Activated CD4-positive, alpha-beta T cell treated with anti-CD3 and anti-CD28 coated beads for 36 hours (primary cell): ENCODE measurements at regions not wholly inside any gene's neighbourhood (a gene's known extent, or its start where the extent isn't known, plus 50 kb on each side); places are given as distances from the start of the nearest gene placed in this dataset.
"Not testable (repeated sequence)": the region's sequence is repeated elsewhere in the genome, so short reads cannot be mapped to it uniquely, and the experiment has no call there.

Experiments
- ATAC-seq: fragments of 200-7000 bp; cut with Tn5 transposase; one replicate; pipeline ENCODE4 v1.10.0; 2021; ENCODE audit warnings: mild to moderate bottlenecking, moderate library complexity
- CTCF ChIA-PET: fragments of 350-600 bp; sonication (Branson Sonifier 250); formaldehyde crosslinking; loops from one replicate; lab custom pipeline; 2021; ENCODE audit warnings: antibody characterized with exemption; lab: Charles Lee
- POLR2A ChIA-PET: fragments of 350-600 bp; sonication (Branson Sonifier 250); formaldehyde crosslinking; loops from one replicate; lab custom pipeline; 2021; ENCODE audit warnings: antibody characterized with exemption, inconsistent platforms; lab: Charles Lee
- DNase-seq: peaks from one replicate; pipeline ENCODE4 v3.0.0-alpha.2; 2020
- H3K27ac Mint-ChIP-seq: one replicate; pipeline ENCODE4 v1.8.0; 2021; ENCODE audit warnings: mixed read lengths
- H3K27me3 Mint-ChIP-seq: one replicate; pipeline ENCODE4 v1.8.0; 2021; ENCODE audit warnings: mixed read lengths
- H3K36me3 Mint-ChIP-seq: one replicate; pipeline ENCODE4 v1.8.0; 2021; ENCODE audit warnings: low read depth, mixed read lengths
- H3K4me1 Mint-ChIP-seq: one replicate; pipeline ENCODE4 v1.8.0; 2021; ENCODE audit warnings: mixed read lengths
- H3K4me3 Mint-ChIP-seq: one replicate; pipeline ENCODE4 v1.8.0; 2021; ENCODE audit warnings: mild to moderate bottlenecking, moderate library complexity, mixed read lengths
- H3K9me3 Mint-ChIP-seq: one replicate; pipeline ENCODE4 v1.8.0; 2021; ENCODE audit warnings: low read depth, mixed read lengths
- intact Hi-C, 2 experiments: fragments of 100-400 bp; cut with DNase I in 1 of 2; cut with micrococcal nuclease in 1 of 2; formaldehyde crosslinking; loops; one replicate each; pipeline versions ENCODE4 v1.14.2 to v1.15.1; 2022 to 2024; cut with DNase I, micrococcal nuclease

DNA sequence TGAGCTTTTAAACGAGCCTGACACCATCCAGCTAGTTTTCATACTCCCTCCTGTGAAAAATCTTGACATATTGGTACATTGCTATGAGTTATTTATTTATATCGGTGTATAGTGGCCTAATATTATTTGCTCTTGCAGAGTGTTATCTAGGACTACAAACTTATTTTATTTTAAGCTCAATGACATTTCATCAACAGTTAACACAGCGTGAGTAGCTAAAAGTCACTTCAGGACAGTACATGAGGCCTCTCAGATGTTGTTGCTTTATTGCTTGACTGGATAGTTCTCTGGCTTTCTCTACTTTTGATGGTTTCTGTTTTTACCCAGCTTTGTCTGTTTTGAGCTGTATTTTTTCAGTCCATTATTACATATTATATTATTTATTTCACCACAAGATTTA, 172.9 kb upstream of the KLF7 start:
- Mint-ChIP-seq H3K4me1 (peaks cover 43% of the 10 kb centered on the region), H3K36me3 (no peaks in the 10 kb centered on the region), H3K4me3 (no peak overlapping the region), H3K27ac (peak overlapping the region; percentile 79), H3K9me3 (no peaks in the 10 kb centered on the region), H3K27me3 (no peaks in the 10 kb centered on the region)
- POLR2A ChIA-PET: interaction anchor here (0.7 kb wide), 1 partner anchor 172 kb away, joined by 3 read pairs; no protein-coding TSS in a partner anchor
- intact Hi-C loops: loop anchor here in 1 of 2 experiments (5.0 kb wide), 1 partner anchor 111 kb away; no protein-coding TSS in a partner anchor
- DNase-seq: no peak
- CTCF ChIA-PET: interaction anchor here (0.6 to 1.4 kb wide), 6 partner anchors 11 to 641 kb away, joined by 3 to 5 read pairs (median 3); no protein-coding TSS in a partner anchor
- ATAC-seq: no peak

GRCh38 chr2:207341112-207341750, 175.5 kb upstream of the KLF7 start:
- ChIA-PET POLR2A (no interaction called here), CTCF (interaction anchor here (0.5 to 1.7 kb wide), 2 partner anchors 8 to 357 kb away, joined by 3 to 5 read pairs; no protein-coding TSS in a partner anchor)
- DNase-seq: no peak
- Mint-ChIP-seq H3K4me3 (no peak overlapping the region), H3K9me3 (no peaks in the 10 kb centered on the region), H3K4me1 (peaks cover 23% of the 10 kb centered on the region), H3K36me3 (no peaks in the 10 kb centered on the region), H3K27ac (no peak overlapping the region), H3K27me3 (no peaks in the 10 kb centered on the region)
- no peak for ATAC-seq
- intact Hi-C loops: no loop called here

GRCh38 chr2:207341804-207342203, 176.1 kb upstream of the KLF7 start:
- CTCF ChIA-PET: interaction anchor here (0.5 to 1.7 kb wide), 2 partner anchors 9 to 357 kb away, joined by 3 to 5 read pairs; no protein-coding TSS in a partner anchor

DNA sequence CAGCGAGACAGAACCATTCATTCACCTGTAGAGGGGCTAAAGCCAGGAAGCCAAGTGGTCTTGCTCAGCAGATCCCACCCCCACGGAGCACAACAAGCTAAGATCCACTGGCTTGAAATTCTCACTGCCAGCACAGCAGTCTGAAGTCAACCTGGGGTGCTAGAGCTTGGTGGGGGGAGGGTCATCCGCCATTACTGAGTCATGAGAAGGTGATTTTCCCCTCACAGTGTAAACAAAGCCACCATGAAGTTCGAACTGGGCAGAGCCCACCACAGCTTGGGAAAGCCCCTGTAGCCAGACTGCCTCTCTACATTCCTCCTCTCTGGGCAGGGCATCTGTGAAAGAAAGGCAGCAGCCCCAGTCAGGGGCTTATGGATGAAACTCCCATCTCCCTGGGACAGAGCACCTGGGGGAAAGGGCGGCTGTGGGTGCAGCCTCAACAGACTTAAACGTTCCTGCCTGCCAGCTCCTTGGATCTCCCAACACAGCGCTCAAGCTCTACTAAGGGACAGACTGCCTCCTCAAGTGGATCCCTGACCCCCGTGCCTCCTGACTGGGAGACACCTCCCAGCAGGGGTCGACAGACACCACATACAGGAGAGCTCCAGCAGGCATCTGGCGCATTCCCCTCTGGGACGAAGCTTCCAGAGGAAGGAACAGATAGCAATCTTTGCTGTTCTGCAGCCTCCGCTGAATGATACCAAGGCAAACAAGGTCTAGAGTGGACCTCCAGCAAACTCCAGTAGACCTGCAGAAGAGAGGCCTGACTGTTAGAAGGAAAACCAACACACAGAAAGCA, 179.0 kb upstream of the KLF7 start:
- peak; percentile 24 for DNase-seq
- POLR2A ChIA-PET, ATAC-seq: not testable (repeated sequence)

More at GRCh38 chr2:207341804-207342203, 176.1 kb upstream of the KLF7 start:
- H3K27me3 Mint-ChIP-seq: no peaks in the 10 kb centered on the region
- H3K36me3 Mint-ChIP-seq: no peaks in the 10 kb centered on the region
- no peak overlapping the region for H3K27ac Mint-ChIP-seq
- POLR2A ChIA-PET: no interaction called here
- H3K9me3 Mint-ChIP-seq: no peaks in the 10 kb centered on the region
- intact Hi-C loops: no loop called here
- DNase-seq (no peak), ATAC-seq (no peak)
- peaks cover 19% of the 10 kb centered on the region for H3K4me1 Mint-ChIP-seq
- no peak overlapping the region for H3K4me3 Mint-ChIP-seq

GRCh38 chr2:207351171-207351570, 178.6 kb upstream of the CREB1 start:
- CTCF ChIA-PET: no interaction called here

More for the DNA sequence above, 179.0 kb upstream of the KLF7 start:
- intact Hi-C loops, H3K27me3 Mint-ChIP-seq, H3K4me1 Mint-ChIP-seq, H3K9me3 Mint-ChIP-seq, H3K27ac Mint-ChIP-seq, H3K4me3 Mint-ChIP-seq, H3K36me3 Mint-ChIP-seq: not testable (repeated sequence)
- CTCF ChIA-PET: interaction anchor here (0.6 to 1.5 kb wide), 2 partner anchors 59 to 188 kb away, joined by 3 read pairs; no protein-coding TSS in a partner anchor

GRCh38 chr2:207352978-207353671, 176.6 kb upstream of the CREB1 start:
- peak; percentile 74 for ATAC-seq
- no peaks in the 10 kb centered on the region for H3K36me3 Mint-ChIP-seq
- peaks cover 8% of the 10 kb centered on the region for H3K4me1 Mint-ChIP-seq
- no peak overlapping the region for H3K4me3 Mint-ChIP-seq
- ChIA-PET CTCF (interaction anchor here (0.7 to 1.0 kb wide), 3 partner anchors 14 to 65 kb away, joined by 3 to 4 read pairs (median 3); no protein-coding TSS in a partner anchor), POLR2A (no interaction called here)
- no peak overlapping the region for H3K27ac Mint-ChIP-seq
- intact Hi-C loops: loop anchor here in 1 of 2 experiments (10.0 kb wide), 1 partner anchor 368 kb away; no protein-coding TSS in a partner anchor
- DNase-seq: peak; percentile 46
- H3K9me3 Mint-ChIP-seq: no peaks in the 10 kb centered on the region
- H3K27me3 Mint-ChIP-seq: peaks cover 2% of the 10 kb centered on the region

More at GRCh38 chr2:207351171-207351570, 178.6 kb upstream of the CREB1 start:
- intact Hi-C loops: loop anchor here in 1 of 2 experiments (10.0 kb wide), 1 partner anchor 366 kb away; no protein-coding TSS in a partner anchor
- POLR2A ChIA-PET: no interaction called here
- DNase-seq: no peak
- H3K4me1 Mint-ChIP-seq: peaks cover 8% of the 10 kb centered on the region
- H3K27ac Mint-ChIP-seq: no peak overlapping the region
- peaks cover 2% of the 10 kb centered on the region for H3K36me3 Mint-ChIP-seq
- H3K9me3 Mint-ChIP-seq: peaks cover 6% of the 10 kb centered on the region
- no peak for ATAC-seq
- H3K27me3 Mint-ChIP-seq: peaks cover 2% of the 10 kb centered on the region
- H3K4me3 Mint-ChIP-seq: no peak overlapping the region

- CTCF ChIA-PET: interaction anchor here (0.7 to 1.0 kb wide), 4 partner anchors 13 to 66 kb away, joined by 3 to 4 read pairs (median 3); no protein-coding TSS in a partner anchor
- DNase-seq: no peak
- no peaks in the 10 kb centered on the region for H3K9me3 Mint-ChIP-seq
- POLR2A ChIA-PET: no interaction called here
- peaks cover 8% of the 10 kb centered on the region for H3K4me1 Mint-ChIP-seq
- H3K4me3 Mint-ChIP-seq: no peak overlapping the region
- intact Hi-C loops: loop anchor here in 1 of 2 experiments (10.0 kb wide), 1 partner anchor 369 kb away; no protein-coding TSS in a partner anchor
- H3K36me3 Mint-ChIP-seq: no peaks in the 10 kb centered on the region
- H3K27ac Mint-ChIP-seq: no peak overlapping the region
- peaks cover 2% of the 10 kb centered on the region for H3K27me3 Mint-ChIP-seq
- ATAC-seq: no peak
Measured at GRCh38 chr2:207353836-207354235, 175.9 kb upstream of the CREB1 start.

DNA sequence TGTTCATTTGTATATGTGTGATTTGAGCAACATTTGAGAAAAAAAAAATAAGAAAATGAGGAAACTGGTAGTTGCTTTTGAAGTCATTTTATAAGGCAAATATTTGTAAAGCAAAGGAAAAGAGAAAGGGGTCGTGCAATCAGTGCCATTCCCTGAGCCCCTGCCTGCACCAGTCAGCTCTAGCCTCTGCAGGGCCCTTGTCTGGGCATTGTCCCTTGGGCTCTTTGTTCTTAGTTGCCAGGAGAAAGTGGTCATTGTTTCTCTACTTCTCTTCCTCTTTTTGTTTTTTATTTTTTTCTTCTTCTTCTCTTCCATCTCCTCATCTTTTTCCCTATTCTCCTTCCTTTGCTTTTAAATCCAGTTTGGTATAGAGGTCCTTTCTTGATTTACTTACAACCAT, 175.3 kb upstream of the CREB1 start:
- CTCF ChIA-PET: interaction anchor here (0.7 to 1.0 kb wide), 2 partner anchors 12 to 41 kb away, joined by 3 to 4 read pairs; no protein-coding TSS in a partner anchor
- intact Hi-C loops: loop anchor here in 1 of 2 experiments (10.0 kb wide), 1 partner anchor 370 kb away; no protein-coding TSS in a partner anchor
- no peaks in the 10 kb centered on the region for H3K36me3 Mint-ChIP-seq

DNA sequence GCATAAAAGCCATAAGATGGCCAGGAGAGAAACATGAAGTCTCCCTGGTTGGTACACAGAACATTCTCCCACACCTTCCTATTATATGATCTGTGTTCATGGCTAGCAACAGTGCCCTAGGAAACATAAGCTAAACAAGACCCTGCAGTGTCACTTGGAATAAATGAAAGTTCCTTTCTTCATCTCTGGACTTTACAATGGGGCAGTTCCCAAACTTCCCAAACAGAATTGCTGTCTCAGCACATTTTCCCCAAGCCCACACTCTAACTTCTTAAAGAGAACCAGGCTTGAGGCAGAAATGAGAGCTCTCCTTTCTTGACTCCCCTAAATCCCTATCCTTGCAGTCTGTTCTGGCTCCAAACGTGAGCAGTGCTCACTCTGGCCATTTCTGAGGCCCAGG, 173.2 kb upstream of the CREB1 start:
- POLR2A ChIA-PET: no interaction called here
- Mint-ChIP-seq H3K4me3 (no peak overlapping the region), H3K9me3 (no peaks in the 10 kb centered on the region), H3K27me3 (peaks cover 2% of the 10 kb centered on the region), H3K4me1 (peaks cover 8% of the 10 kb centered on the region), H3K36me3 (no peaks in the 10 kb centered on the region), H3K27ac (no peak overlapping the region)
- intact Hi-C loops: loop anchor here in 1 of 2 experiments (10.0 kb wide), 1 partner anchor 372 kb away; no protein-coding TSS in a partner anchor
- CTCF ChIA-PET: no interaction called here
- ATAC-seq: no peak
- DNase-seq: no peak

More for the DNA sequence above, 175.3 kb upstream of the CREB1 start:
- Mint-ChIP-seq H3K27ac (peak overlapping the region; percentile 31), H3K27me3 (peaks cover 2% of the 10 kb centered on the region), H3K4me3 (no peak overlapping the region), H3K4me1 (peaks cover 8% of the 10 kb centered on the region), H3K9me3 (no peaks in the 10 kb centered on the region)
- ATAC-seq (no peak), DNase-seq (no peak)
- POLR2A ChIA-PET: no interaction called here

- Mint-ChIP-seq H3K4me1 (peaks cover 8% of the 10 kb centered on the region), H3K27ac (no peak overlapping the region), H3K4me3 (no peak overlapping the region), H3K27me3 (peaks cover 2% of the 10 kb centered on the region), H3K9me3 (no peaks in the 10 kb centered on the region), H3K36me3 (no peaks in the 10 kb centered on the region)
- DNase-seq (no peak), ATAC-seq (no peak)
- intact Hi-C loops: loop anchor here in 1 of 2 experiments (10.0 kb wide), 1 partner anchor 372 kb away; no protein-coding TSS in a partner anchor
- CTCF ChIA-PET: no interaction called here
- POLR2A ChIA-PET: no interaction called here
Measured at GRCh38 chr2:207357216-207357615, 172.5 kb upstream of the CREB1 start.
